NCI-H69 (cell line): ENCODE measurements at regions not wholly inside any gene's neighbourhood (a gene's known extent, or its start where the extent isn't known, plus 50 kb on each side); places are given as distances from the start of the nearest gene placed in this dataset.
A peak's percentile ranks its signal among the peaks of the same experiment; 100 is the strongest.

Source experiments
- DNase-seq: peaks from one replicate; lab custom pipeline; 2025; lab: John Stamatoyannopoulos, UW

DNA sequence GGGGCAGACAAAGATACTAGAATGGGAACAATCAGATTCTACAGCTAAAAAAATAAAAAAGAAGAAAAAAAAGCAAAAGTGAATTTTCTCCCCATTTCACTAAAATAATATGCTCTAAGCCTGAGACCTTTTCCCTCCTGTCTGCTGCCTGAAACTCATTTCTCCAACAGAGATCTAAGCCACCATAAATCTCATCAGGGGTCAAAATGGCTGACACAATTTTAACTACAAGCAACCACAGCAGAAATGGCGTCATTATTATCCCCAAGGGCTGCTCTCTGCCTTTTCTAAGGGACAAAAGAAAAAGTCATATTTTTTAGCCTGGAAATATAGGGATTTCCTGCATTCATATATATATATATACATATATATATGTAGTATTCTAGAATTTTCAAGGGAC, 183.7 kb upstream of the CAMK1G start:
- DNase-seq: no peak

DNA sequence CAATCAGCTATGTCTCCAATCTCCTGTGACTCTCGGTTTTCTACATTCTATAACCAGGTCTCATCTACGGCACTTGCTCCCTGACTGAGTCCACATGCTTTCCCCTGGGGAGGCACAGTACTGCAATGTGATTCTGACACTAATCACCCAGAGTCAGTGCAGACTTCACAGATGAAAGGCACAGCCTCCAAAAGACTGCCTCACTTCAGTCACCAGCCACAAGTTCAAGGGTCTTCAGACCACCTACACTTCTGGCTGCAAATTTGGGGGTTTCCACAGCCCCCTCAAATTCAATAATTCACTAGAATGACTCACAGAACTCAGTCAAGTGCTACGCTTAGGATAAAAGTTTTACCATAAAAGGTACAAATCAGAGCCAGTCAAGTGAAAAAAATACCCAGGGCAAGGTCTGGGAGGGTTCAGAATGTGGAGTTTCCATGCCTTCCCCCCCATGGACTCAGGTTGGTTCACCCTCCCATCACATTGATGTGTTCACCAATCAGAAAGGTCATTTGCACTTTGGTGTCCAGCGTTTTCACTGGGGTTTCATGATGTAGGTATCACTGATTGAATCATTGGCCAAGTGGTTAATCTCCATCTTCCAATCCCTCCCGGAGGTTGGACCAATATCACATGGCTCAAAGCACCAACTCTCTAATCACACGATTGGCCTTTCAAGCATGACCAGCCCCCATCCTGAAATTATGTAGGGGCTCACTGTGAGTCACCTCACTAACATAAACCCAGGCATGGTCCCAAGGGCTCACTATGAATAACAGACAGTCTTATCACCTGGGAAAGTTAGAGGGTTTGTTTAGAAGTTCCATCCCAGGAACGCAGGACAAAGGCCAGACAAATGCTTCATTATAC, 182.9 kb upstream of the CAMK1G start:
- DNase-seq: no peak

DNA sequence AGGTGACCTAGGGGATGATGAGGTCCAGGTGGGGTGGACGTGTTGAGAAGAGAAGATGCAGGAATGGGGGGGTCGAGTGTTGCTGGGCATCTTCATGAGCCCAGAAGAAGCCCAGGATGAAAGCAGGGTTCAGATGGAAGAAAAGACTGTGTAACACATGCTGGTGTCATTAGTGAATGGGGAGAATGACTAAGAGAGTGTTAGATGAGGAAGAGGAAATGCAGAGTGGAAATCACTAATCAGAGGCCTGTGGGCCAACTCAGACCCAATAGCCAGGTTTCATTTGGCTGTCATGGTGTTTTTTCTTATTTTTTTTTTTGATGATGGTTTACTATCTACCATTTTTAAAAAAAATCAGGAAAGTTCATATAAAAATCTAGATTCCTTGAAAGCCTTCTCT, 180.8 kb upstream of the CAMK1G start:
- no peak for DNase-seq

DNA sequence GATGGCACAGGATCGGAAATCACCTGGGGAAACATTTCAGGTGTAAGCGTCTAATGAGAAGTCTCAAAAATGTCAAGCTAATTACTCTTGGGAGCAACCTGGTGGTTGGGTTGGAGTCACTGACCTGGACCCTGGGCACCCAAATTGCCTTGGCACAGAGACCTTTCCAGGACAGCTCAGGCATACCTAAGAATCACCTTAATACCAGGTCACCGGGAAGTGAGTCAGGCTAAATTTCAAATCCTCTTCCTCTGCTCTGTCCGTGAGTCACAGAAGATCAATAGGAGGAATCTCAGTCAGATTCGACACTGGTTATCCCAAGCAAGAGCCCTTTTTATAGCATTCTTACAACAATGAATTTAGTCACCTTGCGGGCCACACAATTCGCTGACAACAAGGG, 179.6 kb upstream of the CAMK1G start:
- DNase-seq: no peak

DNA sequence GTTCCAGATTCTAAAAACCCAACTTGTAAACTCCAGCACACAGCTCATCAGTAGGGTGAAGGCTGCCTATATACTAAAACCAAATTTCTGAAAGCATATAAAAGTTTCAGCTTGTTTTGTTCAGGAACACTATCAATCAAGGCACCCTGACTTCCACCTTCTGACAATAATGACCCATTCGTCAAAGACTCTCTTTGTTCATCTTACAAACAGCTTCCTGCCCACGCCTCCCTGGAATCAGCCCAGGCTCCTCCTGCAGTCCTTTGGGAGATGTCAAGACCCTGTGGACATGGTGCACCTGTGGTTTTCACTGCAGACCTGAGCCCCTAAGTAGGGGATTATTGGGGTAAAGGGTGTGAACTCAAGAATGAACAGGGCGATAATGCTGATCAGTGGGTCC, 178.9 kb upstream of the CAMK1G start:
- DNase-seq: no peak

DNA sequence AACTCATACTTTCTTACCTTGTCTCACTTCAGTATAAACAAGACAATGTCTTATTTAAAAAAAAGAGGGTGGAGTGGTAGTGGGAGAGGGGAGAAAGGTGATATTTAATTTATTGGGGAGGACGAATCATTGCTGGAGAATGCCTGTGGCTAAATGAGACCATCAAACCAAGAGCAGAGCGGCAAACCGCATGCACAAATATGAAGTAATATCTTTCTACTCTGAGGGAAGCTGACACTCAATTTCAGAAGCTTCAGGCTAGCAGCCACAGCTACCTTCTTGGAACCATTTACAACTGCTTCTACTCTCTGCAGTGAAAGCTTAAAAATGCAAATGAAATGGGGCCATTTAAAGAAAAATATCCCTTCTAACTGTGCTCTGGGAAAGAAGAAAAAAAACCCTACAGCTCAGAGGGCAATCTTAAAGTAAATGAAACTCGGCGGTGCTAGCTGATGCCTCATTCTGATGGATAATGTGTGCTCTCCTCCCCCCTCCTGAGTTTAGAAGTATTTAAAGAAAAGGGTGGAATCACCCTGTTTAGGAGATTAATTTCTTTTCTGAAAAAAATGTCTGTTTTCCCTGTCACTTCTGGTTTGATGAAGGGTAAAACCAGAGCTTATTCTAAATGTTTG, 178.2 kb upstream of the CAMK1G start:
- DNase-seq: no peak

DNA sequence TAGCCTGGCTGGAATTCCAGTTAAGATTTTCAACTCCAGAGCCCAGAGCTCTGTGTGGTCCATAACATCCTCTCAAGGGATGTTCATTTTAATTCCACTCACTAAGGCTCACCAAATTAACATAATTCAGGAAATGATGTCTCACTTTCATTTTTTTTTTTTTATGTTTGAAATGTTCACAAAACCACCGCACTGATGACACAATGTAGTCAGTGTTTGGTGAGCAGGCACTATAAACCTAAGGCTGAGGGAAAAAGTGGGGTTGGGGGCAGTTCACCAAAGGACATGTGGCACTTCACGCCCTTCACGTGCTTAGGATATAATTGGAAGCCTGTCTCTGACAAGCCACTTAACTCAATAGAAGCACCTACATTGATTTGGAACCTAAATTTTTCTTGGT, 177.3 kb upstream of the CAMK1G start:
- no peak for DNase-seq

DNA sequence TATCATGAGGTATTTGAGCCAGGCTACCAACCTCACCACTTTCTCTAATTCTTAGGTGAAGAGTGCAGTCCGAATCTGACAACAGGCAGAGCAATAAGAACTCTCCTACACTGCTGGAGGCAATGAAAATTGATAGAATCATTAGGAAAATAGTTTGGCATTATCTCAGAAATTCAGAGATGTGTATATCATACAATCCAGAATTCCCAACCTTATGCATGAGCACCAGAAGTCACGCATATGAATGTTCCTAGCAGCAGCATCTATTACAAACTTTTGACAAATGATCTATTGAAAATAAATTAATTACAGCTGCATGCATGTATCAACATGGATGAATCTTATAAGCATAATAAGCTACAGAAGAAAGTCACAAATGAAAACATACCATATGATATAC, 176.9 kb upstream of the CAMK1G start:
- DNase-seq: no peak

DNA sequence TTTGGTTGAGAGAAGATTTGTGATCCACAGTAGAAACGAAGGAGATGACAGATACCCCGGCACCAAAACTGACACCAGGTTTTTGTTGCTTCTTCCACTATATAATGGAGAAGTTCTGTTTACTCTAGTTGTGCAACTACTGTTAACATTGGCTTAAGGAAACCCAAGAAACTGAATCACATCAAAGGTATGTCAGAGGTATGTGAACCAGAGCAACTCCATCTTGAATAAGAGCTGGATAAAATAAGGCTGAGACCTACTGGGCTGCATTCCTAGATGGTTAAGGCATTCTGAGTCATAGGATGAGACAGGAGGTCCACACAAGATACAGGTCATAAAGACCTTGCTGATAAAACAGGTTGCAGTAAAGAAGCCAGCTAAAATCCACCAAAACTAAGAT, 173.7 kb upstream of the CAMK1G start:
- DNase-seq: no peak

DNA sequence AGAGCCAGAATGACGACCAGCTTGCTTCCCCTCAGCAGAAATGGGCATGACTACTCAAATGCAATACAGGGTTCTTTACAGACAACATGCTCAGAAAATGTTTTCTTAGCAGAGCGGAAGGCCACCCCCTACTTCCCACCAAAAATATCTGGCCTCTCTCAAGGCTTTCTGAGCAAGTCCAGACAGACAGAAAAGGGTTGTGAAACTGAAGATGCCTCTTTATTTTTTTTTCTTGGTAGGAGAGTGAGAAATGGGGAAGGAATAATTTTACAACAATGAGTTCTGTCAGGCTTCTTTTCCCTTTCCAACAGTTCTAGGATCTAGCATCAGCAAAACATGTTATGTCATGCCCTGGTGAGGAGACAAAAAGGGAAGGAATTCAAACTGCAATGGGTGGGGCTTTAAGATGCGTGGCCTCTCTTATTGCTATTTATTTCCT, 172.0 kb upstream of the CAMK1G start:
- DNase-seq: no peak

DNA sequence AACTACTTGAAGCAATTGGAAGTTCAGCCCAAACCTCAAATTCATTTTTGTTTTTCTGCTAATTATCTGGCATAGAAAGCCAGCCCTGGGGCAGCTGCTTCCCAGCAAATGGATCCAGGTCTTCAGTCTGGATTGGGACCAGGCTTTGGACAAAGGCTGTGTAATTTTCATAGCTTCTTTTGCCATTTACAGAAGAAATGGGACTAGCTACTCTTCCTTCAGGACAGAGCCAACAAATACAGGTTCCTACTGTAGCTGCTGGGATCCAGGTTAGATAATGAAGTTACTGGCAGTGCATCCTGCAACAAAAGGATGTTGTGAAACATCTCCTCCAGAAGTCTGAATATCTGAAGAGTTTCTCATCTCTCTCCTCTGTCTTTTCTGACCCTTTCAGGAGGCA, 171.5 kb upstream of the CAMK1G start:
- no peak for DNase-seq

DNA sequence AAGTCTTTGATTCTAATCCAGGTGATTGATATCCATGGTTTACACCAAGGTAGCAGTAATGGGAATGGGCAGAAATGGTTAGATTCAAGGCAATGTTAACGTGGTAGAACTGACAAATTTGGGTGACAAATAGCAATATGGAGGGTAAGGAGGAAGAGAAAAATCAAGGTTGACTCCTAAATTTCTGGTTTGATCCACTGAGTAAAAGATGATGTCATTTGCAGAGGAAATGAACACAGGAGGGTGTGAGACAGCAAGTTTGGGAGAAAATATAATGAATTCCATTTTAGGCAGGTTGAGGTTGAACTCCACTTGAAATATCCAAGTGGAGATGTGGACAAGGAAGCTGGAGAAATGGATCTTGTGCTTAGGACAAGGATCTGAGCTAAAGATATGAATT, 170.9 kb upstream of the CAMK1G start:
- no peak for DNase-seq

DNA sequence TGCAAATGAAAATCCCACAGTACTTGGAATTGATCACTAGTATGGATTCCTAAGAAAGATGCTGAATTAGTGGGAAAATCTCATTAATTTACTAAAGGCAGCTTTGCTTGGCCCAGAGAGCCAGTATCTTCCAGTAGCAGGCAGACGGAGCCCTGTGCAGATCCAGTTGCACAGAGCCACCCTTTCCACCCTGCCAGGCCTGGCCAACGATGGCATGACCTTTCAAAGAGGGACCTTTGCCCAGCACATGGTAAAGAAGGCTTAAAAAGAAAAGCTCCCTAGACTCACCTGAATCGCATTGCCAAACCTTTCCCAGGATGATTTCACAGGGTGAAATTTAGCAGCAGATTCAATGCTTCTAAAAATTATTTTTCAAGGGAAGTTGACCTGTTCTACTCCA, 170.5 kb upstream of the CAMK1G start:
- DNase-seq: no peak

DNA sequence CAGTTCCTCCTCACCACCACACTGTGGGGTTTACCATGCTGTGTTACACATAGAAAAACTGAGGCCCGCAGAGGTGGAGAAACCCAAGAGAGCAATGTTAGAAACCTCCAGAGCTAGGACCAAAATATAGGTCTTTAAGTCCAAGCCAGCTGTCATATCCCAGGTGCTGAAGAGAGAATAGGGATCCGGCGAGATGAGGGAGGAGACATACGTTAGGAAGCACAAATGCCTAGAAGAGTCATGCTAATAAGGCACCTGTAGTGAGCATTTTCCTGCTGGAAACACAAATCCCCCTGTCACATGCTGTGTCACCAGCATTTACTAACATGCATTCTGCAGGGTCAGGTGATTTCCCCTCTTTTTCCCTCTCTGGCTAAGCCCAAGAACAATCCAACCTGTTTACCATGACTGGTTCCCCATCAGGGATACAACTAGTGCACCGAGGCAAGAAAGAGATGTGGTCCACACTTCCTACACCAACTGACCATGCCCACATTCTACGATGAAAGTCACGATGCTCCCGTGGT, 168.6 kb upstream of the CAMK1G start:
- DNase-seq: no peak

DNA sequence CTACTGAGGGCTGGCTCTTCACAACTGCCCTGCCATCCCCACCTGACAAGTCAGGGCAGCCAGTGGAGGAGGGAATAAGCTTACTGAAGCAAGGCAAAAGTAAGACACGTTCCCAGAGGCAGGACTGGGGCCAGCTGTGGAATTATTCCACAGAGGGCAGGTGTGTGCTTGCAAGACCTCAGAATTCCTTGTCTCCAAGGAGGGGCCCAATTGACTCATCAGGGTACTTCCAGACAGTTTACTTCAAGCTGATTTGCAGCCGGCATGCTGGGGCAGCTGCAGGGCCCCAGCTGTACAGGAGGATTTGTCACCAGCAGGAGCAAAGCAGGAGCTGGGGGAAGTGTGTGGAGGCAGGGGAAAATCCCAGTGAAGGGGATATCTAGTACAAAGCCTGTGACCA, 167.5 kb upstream of the CAMK1G start:
- peak; percentile 14 for DNase-seq

DNA sequence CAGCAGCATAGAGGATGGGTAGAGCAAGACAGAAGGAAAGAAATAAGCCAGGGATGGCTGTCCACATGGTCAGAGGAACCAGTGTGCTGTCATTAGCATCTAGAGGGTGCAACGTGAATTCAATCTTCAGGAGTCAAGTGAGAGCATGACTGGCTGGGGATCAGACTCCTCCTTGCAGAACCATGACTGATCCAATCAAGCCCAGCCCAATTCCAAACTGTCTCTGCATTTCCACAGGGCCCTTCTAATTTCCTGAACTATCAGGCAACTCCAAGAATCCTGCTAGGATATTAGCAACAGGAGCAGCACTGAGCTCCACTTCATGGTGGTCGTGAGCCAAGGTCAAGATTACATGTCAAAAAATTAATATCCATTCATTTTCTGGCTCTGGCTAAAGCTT, 166.8 kb upstream of the CAMK1G start:
- DNase-seq: no peak

DNA sequence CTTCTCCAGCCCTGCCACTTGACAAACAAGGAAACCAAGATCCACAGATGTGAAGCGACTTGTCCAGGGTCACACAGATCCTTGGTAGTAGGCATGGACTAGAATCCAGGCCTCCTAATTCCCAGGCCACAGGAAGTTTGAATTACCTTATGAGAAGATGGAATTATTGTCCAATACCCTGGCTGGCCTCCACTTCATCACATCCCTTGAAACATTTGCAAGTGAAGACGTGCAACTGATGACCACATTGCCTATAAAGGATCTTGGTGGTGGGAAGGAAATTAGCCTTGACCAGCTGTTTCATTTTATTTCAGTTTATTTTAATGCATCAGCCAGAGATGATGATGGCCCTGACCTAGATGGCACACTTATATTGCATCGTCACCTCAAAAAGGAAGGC, 165.8 kb upstream of the CAMK1G start:
- no peak for DNase-seq

DNA sequence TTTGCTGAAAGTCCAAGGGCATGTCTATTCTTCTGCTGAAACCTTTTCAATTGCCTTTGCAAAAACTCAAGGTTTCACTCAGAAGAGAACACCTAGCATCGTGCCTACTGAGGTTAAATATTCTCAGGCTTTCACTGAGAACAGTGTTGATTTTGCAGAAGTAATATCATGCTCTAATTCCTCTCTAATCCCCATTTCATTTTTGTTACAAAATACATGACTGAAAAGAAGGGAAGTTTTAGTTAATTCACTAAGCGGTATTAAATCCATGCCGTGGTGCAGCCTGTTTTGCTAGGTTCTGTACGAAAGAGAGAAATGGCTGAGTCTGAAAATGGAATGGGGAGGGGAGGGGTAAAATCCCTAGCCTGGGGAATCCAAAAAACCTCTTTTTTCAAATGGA, 163.2 kb upstream of the CAMK1G start:
- DNase-seq: no peak

DNA sequence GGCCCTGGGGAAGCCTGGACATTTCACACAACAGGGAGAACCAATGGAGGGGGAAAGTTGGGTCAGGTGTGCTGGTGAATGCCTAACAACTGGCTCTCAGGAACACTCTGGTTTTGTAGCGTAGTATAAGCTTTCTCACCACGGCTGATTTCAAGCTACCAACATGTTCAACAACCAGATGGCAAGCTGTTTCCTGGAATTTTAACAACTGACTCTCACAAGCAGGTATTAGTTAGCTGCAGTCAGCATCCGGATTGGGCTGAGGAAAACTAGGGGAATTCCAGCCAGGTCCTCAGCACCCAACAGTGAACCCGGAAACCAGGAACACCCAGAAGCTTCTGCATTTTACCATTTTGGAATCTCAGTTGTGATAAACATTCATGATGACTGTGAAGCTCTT, 162.3 kb upstream of the CAMK1G start:
- no peak for DNase-seq

DNA sequence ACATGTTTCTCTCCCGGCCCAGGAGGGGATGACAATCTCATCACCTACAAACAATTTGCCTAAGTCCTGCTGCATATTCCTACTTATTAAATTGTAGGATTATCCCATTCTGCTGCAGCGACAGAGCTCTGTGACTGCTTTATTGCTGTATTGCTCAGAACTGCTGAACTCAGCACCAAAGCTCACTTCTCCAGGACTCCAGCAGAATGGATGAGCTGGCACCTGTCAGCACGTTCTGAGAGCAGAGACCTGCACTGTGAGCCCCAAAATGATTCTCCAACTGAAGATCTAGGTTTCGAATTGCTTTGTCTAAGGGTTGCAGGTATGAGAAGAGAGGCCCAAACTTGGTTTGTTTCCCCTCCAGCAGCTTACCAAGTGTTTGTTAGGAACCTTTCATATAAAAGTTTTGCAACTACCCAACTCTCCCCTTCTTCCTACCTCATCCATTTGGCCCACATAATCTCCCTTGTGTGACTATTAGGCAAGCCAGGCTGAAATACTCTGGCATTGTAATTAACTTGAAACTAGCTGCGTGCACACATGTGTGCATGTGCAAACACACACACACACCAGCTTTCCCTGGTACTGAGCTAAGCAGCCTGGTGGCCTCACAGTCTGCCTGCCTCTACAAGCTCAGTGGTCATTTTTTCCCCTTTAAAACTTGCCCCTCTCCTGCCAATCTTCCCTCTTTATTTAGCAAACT, 161.4 kb upstream of the CAMK1G start:
- DNase-seq: no peak

DNA sequence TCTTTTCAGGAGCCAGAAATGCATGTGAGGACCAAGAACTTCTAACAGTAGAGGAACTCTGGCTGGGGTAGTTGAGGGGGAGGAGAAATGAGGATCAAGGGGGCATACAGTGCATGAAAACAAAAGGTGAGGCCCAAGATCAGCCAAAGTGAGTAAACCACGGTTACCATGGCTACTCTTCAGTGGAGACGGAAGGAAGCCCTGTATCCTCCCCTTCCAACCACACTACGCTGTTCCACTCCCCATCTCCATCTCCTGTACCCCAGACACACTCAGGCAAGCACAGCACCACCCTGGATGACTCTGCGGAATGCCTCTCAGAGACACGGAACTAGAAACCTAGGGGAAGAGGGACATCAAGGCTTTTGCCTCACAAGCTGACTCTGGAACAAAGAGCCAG, 157.6 kb upstream of the CAMK1G start:
- DNase-seq: no peak

DNA sequence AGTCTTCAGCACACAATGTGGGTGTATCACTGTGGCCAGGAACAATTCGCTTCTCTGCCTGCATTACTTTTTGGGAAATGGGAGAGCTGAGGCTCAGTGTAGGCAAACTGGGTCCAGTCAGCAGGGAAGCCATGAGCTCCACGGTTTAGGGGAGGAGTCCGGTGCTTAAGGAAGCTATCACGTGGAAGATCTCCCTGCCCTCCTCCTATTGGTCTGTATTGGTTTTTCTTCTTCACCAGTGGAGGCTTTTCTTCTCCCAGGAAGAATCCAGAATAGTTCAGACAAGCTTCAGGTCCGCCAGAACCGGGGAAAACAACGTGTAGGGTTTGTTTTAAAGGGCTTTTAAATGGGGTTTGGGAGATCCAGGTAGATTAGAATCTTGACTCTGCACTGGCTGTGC, 156.2 kb upstream of the CAMK1G start:
- DNase-seq: no peak

DNA sequence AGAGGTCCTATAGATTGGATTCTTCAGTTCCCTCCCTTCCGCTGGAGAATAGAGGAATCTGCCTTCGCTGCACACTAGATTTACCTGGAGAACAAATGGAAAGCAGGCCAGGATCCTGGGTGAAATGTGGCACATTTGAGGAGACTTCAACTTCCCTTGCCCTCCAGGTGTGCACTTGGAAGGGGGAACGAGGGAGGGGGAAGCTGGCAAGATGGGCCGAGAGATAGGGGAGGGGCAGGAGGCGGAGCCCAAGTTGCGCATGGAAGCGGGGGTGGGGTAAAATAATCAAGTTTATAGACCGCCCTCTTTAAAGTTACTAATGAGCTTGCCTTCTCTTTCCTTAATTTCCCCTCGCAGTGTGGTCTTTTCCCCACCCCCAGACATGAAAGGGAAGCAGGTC, 155.7 kb upstream of the CAMK1G start:
- DNase-seq: no peak
